HG02943 (cell line): ENCODE measurements at regions not wholly inside any gene's neighbourhood (a gene's known extent, or its start where the extent isn't known, plus 50 kb on each side); places are given as distances from the start of the nearest gene placed in this dataset.

Experiments
- ATAC-seq: cut with Tn5 transposase; IDR thresholded peaks from one replicate; pipeline ENCODE4 v1.9.1; 2021; ENCODE audit warnings: mild to moderate bottlenecking, low read depth, moderate library complexity; ENCODE audit not compliant: unreplicated experiment

DNA sequence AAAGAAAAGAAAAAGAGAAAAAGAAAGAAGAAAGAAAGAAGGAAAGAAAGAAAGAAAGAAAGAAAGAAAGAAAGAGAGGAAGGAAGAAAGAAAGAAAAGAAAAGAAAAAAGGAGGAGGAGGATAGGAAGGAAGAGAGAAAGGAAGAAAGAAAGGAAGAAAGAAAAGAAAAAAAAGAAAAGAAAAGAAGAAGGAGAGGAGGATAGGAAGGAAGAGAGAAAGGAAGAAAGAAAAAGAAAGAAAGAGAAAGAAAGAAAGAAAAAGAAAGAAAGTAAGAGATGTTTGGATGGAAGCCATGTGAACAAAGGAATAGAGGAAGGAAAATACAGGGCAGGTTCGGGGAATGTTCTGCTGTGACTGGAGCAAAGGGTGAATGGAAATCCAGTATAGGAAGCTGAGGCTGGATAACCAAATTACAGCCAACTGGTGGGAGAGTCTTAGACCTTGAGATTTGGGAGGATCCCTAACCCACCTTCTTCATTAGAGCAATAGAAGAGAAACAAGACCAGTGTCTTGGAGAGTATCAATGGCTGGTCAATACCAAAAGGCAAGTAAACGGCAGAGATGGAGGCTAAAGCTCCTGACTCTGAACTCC is 94.9 kb downstream of the RASSF10 start:
- no peak for ATAC-seq

GRCh38 chr11:13104619-13105236 is 95.6 kb downstream of the RASSF10 start:
- no peak for ATAC-seq

- ATAC-seq = peak; percentile 54
These were observed 96.2 kb downstream of the RASSF10 start for GRCh38 chr11:13105237-13105844.

DNA sequence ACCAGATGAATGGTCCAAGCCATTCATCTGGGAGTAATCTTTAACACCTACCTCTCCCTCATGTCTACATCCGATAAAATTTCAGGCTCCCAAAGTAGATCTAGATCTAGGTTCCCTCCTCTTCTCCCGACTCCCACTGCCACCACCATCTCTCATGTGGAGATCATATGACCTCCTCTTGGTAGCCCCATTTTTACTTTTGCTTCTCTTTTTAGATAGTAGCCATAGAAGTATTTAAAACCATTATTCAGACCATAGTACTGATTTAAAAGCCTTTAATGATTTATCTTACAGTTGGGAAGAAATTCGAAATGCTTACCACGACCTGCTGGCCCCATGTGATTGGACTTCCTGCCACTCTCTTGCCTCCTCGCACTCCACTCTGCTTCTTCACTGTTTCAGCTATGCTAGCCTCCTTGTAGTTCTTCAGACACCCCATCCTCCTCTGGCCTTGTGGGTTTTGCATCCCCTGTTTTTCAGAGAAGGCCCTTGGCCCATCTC is 98.5 kb downstream of the RASSF10 start:
- no peak for ATAC-seq

DNA sequence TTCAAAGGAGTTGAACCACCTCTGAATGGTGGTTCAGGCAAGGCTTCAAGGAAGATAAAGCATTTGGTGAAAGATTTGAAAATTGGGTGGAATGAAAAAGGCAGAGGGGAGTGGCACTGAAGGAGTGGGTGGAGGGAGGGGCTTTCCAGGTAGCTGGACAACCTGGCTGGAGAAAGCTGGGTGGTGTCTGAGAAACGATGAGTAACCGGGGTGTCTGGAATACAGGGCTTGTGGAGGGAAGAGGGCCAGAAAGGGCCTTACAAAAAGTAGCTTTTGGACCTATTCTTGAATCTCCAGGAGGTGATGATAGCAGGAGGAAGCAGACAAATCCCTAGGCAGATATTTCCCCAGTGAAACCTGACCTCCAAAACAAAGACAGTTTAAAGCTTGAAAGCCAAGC is 99.3 kb downstream of the RASSF10 start:
- ATAC-seq = no peak

DNA sequence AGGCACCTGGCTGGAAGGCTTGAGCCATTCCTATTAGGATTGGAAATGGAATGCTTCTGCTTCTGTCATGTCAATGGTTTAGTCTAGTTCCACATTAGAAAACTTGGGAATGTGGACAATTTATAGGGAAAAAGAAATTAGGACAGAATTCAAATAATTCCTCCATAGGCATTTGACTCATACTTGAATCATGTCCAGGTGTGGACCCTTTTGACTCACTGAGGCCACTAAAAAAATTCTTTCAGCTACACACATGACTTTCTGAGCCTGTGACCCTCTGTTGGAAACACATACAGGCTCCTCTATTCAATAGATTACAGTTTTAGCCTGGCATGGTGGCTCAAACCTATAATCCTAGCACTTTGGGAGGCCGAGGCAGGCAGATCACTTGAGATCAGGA is 100.5 kb downstream of the RASSF10 start:
- ATAC-seq = no peak

- ATAC-seq = no peak
These were observed 101.0 kb downstream of the RASSF10 start for GRCh38 chr11:13110145-13110544.

DNA sequence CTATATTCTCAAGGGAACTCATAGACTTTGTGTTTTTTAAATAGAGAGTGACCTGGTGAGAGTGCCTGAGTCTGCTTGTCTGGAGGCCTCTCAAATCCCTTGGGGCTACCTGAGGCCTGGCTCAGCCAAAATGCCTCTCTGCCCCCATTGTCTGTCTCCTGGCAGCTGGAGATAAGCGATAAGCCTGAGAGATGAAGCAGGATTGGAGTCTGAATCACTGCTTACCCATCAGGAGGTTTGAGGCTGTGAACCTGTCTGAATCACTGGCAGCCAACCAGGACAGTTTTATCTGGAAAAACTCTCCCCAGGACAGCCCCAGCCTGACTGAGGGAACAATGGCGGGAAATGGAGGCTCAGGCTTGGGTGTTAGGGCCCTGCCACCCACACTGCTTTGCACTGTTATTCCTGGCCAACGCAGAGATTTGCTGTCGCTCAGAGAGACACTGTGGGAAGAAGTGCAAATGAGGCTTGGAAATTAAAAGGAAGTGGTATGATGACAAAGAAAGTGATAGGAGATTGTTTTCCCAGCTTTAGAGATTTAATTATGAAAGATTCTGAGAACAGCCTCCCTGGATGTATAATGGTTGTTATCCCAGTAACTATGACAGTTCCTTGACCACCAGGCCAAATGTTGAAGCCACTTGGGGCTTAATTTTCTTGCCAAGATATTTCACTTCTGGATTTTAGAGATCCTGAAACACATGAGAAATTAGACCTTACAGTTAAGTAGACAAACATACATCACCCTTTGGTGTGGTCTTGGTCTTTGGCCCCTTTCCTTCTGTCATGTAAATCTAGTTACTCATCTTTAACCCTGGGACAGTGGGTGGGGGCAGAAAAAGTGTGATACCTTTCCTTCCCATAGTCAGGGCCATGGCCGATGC is 102.1 kb downstream of the RASSF10 start:
- no peak for ATAC-seq

DNA sequence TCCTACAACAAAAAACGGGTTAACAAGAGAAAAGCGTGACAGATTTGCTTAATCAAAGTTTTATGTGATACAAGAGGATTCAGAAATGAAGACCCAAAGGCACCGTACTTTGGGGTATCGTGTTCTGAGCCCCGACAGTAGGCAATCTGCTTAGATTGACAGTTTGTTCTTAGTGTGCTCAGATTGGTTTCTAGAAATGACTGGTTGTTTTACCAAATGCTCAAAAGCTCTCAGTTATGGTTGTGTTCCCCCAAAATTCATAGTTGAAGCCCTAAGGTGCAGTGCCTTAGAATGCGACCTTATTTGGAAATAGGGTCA is 102.7 kb downstream of the RASSF10 start:
- ATAC-seq = no peak

DNA sequence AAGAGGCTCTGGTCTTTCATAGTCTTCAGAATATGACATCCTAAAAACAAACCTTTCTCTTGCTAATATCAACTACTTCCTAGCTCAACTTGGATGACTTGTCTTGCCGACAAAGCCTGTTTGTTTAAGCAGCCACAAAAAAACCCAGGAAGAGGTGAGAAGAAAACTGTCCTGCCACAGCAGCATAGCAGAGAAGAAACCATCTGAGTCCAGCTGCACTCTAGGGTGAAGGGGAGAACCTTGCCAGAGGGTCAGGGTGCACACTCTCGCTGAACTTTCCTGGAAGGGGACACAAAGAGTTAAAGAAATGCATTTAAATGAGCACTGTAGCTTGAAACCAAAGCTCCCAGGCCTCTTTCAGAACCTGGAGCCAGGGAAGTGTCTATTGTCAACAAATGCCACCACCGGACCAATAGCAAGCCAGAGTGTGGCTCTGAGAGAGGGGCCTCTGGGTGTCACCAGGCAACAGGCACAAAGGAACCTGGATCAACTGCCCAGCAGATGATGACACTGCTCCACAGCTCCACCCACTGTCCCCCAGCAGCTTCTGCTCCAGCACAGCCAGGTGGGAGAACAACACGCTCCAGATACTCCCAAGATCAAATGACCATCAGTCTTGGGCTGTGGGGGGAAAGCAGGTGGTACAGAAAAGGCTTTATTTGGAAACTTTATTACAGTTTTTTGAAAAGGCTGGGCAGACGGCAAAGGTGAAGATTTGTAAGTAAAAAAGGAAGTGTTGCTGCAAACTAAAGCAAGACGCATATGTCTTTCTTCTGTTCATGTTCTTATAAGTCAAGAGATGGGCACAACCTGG is 105.7 kb downstream of the RASSF10 start:
- no peak for ATAC-seq

DNA sequence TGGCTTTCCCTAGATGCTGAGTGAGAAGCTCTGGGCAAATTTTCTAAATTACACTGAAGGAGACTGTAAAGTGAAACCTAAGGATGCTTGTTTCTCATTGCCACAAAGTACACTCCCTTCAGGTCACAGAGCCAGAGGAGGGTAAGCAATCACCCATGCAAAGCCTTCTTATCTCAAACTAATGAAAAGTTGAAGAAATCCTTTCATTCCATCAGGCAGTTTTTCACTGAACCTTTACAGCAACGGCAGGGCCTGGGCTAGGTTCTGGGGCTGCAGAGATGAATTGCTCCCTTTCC is 106.2 kb downstream of the RASSF10 start:
- ATAC-seq = no peak

GRCh38 chr11:13116491-13116890 is 107.4 kb downstream of the RASSF10 start:
- ATAC-seq = no peak

DNA sequence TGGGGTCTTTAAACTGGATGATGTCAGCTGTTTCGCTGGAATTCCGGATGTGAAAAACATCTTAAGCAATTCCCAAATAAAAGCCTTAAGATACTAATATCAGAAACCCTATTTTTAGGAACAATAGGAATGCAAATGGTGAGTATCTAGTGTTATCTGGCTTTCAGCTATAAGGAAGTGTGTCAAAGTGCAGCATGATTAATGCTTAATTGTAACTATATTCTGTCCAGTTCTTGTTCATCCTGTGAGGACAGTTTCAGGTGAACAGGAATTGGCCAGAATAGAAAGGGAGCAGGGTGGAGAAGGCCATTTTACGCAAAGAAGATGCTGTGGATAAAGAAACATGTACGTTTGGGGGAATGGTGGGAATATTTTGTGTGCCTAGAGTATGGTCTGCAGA is 108.2 kb downstream of the RASSF10 start:
- no peak for ATAC-seq

DNA sequence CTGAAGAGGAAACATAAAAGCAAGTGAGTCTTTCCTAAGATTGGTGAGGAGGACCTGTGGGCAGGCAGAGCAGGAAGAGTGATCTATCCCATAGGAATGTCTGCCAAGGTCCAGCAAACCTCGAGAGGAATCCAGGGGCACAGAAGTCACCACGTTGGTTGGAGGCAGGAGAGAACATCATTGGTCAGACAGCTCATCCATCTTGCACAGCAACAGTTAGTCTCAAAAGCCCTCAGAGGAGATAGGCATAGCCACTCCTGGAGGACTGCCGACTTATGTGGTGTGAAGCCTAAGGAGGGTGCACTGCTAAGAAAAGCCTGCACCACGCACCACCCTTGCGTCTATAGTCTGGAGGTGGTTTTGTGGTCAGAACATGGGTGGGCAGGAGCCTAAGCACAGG is 109.1 kb downstream of the RASSF10 start:
- no peak for ATAC-seq

GRCh38 chr11:13118650-13119049 is 109.5 kb downstream of the RASSF10 start:
- no peak for ATAC-seq

DNA sequence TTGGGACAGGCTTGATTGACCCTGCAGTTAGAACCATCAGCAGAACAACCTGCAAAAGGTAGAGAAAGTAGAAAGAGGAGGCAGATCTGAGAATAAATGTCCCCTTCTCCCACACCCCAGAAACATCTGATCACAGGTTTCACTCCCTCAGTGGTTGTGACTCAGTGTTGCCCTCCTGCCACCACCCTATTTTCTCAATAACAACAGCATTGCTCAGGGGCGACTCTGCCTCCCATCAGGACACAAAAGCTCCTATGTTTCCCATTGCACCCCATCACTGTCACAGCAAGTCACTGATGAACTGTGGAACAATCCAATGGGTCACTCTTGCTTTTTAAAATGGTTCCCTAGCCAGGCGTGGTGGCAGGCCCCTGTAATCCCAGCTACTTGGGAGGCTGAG is 110.2 kb downstream of the RASSF10 start:
- no peak for ATAC-seq

GRCh38 chr11:13119941-13120520 is 110.9 kb downstream of the RASSF10 start:
- no peak for ATAC-seq

DNA sequence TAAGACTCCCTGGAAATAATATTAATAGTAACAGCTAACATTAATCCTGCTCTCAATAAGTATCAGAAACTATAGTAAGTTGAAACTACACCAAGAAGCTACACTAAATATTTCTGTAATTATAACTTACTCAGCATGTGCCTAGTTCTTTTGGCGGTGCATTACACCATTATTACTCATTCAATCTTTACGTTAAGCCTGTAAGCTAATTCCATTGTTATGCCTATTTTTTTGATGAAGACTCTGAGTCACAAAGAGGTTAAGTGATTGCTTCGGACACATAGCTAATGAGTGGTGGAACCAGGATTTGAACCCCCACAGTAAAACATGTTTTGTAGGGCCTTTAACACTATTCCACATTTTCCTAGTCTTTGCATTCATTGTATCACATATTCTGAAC is 111.6 kb downstream of the RASSF10 start:
- ATAC-seq = no peak

GRCh38 chr11:13126430-13126829 is 117.3 kb downstream of the RASSF10 start:
- ATAC-seq = no peak

DNA sequence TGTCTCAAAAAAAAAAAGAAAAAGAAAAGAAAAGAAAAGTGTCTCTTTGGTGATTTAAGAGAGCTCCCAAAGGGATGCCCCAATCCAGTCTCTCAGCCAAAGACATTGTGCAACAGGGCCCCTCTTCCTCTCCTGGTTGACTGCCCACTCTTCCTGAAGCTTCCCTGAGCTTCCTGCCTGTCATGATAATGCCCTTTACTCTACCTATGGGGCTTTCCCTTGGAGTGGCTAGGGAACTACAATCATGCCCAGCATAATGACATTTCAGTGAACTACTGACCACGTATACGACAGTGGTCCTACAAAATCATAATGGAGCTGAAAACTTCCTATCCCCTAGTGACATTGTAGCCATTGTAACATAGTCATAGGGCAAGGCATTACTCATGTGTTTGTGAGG is 118.0 kb downstream of the RASSF10 start:
- ATAC-seq = no peak
